ENCODE measurements at regions not wholly inside any gene's neighbourhood (a gene's known extent, or its start where the extent isn't known, plus 50 kb on each side); places are given as distances from the start of the nearest gene placed in this dataset.
"Not testable (repeated sequence)": the region's sequence is repeated elsewhere in the genome, so short reads cannot be mapped to it uniquely, and the experiment has no call there.

GRCh38 chr5:28648108-28648507 is 1609.7 kb upstream of the CDH9 start:
- TF ChIP-seq EP300 (IDR thresholded peaks at IDR 0.05): no peak
- intact Hi-C loops (cut with DNase I): no loop called here
- no peak for DNase-seq (ENCODE audit: extremely low spot score)
- H3K27ac ChIP-seq (replicated peaks in 1 of 4): no peak overlapping the region
- H3K36me3 ChIP-seq: no peaks in the 10 kb centered on the region
- no peaks in the 10 kb centered on the region for H3K4me1 ChIP-seq
- WGBS: 84% methylated on average over 2 of the region's 2 CpGs
- no peaks in the 10 kb centered on the region for H3K27me3 ChIP-seq
- no peaks in the 10 kb centered on the region for H3K9me3 ChIP-seq
- no peak overlapping the region for H3K4me3 ChIP-seq

- intact Hi-C loops (cut with DNase I): no loop called here
- H3K36me3 ChIP-seq: no peaks in the 10 kb centered on the region
- no peak for DNase-seq (ENCODE audit: extremely low spot score)
These were observed 1594.2 kb upstream of the CDH9 start for GRCh38 chr5:28632607-28633006.

DNA sequence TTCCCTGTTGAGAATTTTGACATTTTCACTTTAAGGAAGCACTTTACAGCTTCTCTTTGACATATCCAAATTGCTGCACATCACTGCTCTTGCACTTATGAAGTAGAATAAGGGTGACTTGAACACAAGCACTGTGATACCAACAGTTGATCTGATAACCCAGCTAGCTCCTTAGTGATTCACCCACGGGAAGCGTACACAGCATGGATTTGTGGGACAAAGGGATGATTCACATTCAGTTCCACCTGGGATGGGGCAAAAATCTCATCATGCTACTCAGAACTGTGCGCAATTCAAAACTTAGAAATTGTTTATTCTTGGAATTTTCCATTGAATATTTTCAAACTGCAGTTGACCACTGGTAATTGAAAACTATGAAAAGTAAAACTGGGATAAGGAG is 1565.5 kb upstream of the CDH9 start:
- 86% methylated on average over 3 of the region's 3 CpGs for WGBS
- Histone ChIP-seq H3K4me3 (no peak overlapping the region), H3K27ac (replicated peaks in 1 of 4) (no peak overlapping the region), H3K9me3 (peaks cover 0 to 10% (median 3%) of the 10 kb centered on the region in 4 donors), H3K27me3 (no peaks in the 10 kb centered on the region), H3K36me3 (no peaks in the 10 kb centered on the region), H3K4me1 (no peaks in the 10 kb centered on the region)
- TF ChIP-seq POLR2AphosphoS5 (IDR thresholded peaks at IDR 0.05) (no peak), CTCF (IDR thresholded peaks at IDR 0.05) (no peak), POLR2A (IDR thresholded peaks at IDR 0.05; ENCODE audit: low read depth) (no peak), EP300 (IDR thresholded peaks at IDR 0.05) (no peak)
- intact Hi-C loops (cut with DNase I): no loop called here
- DNase-seq (ENCODE audit: extremely low spot score): no peak

More at GRCh38 chr5:28632607-28633006, 1594.2 kb upstream of the CDH9 start:
- Histone ChIP-seq H3K9me3 (no peaks in the 10 kb centered on the region), H3K27ac (replicated peaks in 1 of 4) (no peak overlapping the region), H3K4me3 (no peak overlapping the region), H3K4me1 (no peaks in the 10 kb centered on the region), H3K27me3 (no peaks in the 10 kb centered on the region)
- TF ChIP-seq POLR2A (IDR thresholded peaks at IDR 0.05; ENCODE audit: low read depth): no peak
- 89% methylated on average over 9 of the region's 9 CpGs for WGBS

DNA sequence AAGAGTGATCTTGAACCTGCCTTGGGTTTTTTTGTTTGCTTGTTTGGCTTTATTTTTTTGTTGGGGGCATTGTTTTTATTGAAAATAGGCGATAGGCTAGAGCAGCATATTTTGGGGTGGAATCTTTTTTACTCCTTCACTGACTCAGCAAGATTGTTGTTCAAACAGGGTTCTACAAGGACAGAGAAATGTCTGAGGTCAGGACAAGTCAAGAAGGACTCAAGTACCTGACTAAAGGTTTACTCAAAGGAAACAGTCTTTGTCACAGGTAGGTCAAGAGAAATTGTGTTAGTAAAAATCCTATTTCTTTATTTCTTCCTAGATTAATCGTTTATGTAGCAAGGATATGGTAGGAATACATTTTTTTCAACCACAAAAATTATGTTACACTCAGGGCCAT is 1564.0 kb upstream of the CDH9 start:
- no peaks in the 10 kb centered on the region for H3K27me3 ChIP-seq
- TF ChIP-seq CTCF (IDR thresholded peaks at IDR 0.05): no peak
- TF ChIP-seq POLR2A (IDR thresholded peaks at IDR 0.05; ENCODE audit: low read depth): no peak
- TF ChIP-seq POLR2AphosphoS5 (IDR thresholded peaks at IDR 0.05): no peak
- no peak for TF ChIP-seq EP300 (IDR thresholded peaks at IDR 0.05)
- 60% methylated on average over 2 of the region's 2 CpGs for WGBS
- H3K4me1 ChIP-seq: no peaks in the 10 kb centered on the region
- no peak for DNase-seq (ENCODE audit: extremely low spot score)
- no peaks in the 10 kb centered on the region for H3K36me3 ChIP-seq
- H3K9me3 ChIP-seq: peaks cover 0 to 8% (median 0%) of the 10 kb centered on the region in 4 donors
- no peak overlapping the region for H3K4me3 ChIP-seq
- intact Hi-C loops (cut with DNase I): no loop called here
- no peak overlapping the region for H3K27ac ChIP-seq (replicated peaks in 1 of 4)

DNA sequence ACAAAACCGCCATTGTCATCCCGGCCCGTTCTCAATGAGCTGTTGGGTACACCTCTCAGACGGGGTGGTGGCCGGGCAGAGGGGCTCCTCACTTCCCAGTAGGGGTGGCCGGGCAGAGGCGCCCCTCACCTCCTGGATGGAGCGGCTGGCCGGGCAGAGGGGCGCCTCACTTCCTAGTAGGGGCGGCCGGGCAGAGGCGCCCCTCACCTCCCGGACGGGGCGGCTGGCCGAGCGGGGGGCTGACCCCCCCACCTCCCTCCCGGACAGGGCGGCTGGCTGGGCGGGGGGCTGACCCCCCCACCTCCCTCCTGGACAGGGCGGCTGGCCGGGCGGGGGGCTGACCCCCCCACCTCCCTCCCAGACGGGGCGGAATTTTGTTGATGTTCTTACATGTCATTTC is 1558.3 kb upstream of the CDH9 start:
- H3K4me1 ChIP-seq; H3K4me3 ChIP-seq; DNase-seq (ENCODE audit: extremely low spot score); H3K27ac ChIP-seq (replicated peaks in 1 of 4); H3K27me3 ChIP-seq; intact Hi-C loops (cut with DNase I); H3K36me3 ChIP-seq: not testable (repeated sequence)
- 87% methylated on average over 10 of the region's 26 CpGs for WGBS
- H3K9me3 ChIP-seq: peaks cover 0 to 14% (median 0%) of the 10 kb centered on the region in 4 donors

- Histone ChIP-seq H3K4me1 (no peaks in the 10 kb centered on the region), H3K9me3 (peaks cover 0 to 8% (median 0%) of the 10 kb centered on the region in 4 donors), H3K27ac (replicated peaks in 1 of 4) (no peak overlapping the region), H3K27me3 (no peaks in the 10 kb centered on the region), H3K4me3 (no peak overlapping the region), H3K36me3 (no peaks in the 10 kb centered on the region)
- WGBS: 84% methylated on average over 4 of the region's 4 CpGs
- TF ChIP-seq CTCF (IDR thresholded peaks at IDR 0.05): no peak
- no peak for TF ChIP-seq EP300 (IDR thresholded peaks at IDR 0.05)
- no peak for TF ChIP-seq POLR2AphosphoS5 (IDR thresholded peaks at IDR 0.05)
- TF ChIP-seq POLR2A (IDR thresholded peaks at IDR 0.05; ENCODE audit: low read depth): no peak
- intact Hi-C loops (cut with DNase I): no loop called here
- DNase-seq (ENCODE audit: extremely low spot score): no peak
These were observed 1542.2 kb upstream of the CDH9 start for GRCh38 chr5:28580616-28581015.
